CD8-positive, alpha-beta memory T cell (primary cell): ENCODE measurements at regions not wholly inside any gene's neighbourhood (a gene's known extent, or its start where the extent isn't known, plus 50 kb on each side); places are given as distances from the start of the nearest gene placed in this dataset.

ENCODE experiments used
- CTCF ChIA-PET: fragments of 350-600 bp; sonication (Branson Sonifier 250); formaldehyde crosslinking; loops from one replicate; lab custom pipeline; 2021; ENCODE audit warnings: antibody characterized with exemption; lab: Charles Lee
- POLR2A ChIA-PET: fragments of 350-600 bp; sonication (Branson Sonifier 250); formaldehyde crosslinking; loops from one replicate; lab custom pipeline; 2021; ENCODE audit warnings: antibody characterized with exemption; lab: Charles Lee
- DNase-seq, 5 donors: peaks; one replicate each; pipeline versions ENCODE4 v3.0.0 to v3.0.0-alpha.2; 2020 to 2022; ENCODE audit warnings: mixed read lengths in 1 of 5
- H3K27ac ChIP-seq: one replicate; pipeline ENCODE4 v1.7.0; 2013; ENCODE audit warnings: low read depth, mild to moderate bottlenecking, low read length, moderate library complexity
- H3K27me3 ChIP-seq: 2 replicates; pipeline ENCODE4 v1.7.0; 2013; ENCODE audit warnings: low read length, mild to moderate bottlenecking; ENCODE audit not compliant: insufficient read depth, poor library complexity, severe bottlenecking
- H3K36me3 ChIP-seq: 2 replicates; pipeline ENCODE4 v1.7.0; 2013; ENCODE audit warnings: mild to moderate bottlenecking, low read length, moderate library complexity; ENCODE audit not compliant: insufficient read depth
- H3K4me1 ChIP-seq: 2 replicates; pipeline ENCODE4 v1.7.0; 2013; ENCODE audit warnings: mild to moderate bottlenecking, low read length, moderate library complexity; ENCODE audit not compliant: insufficient read depth
- H3K4me3 ChIP-seq: 2 replicates; pipeline ENCODE4 v1.7.0; 2013; ENCODE audit warnings: mild to moderate bottlenecking, low read length
- H3K9me3 ChIP-seq: 2 replicates; pipeline ENCODE4 v1.7.0; 2013; ENCODE audit warnings: mild to moderate bottlenecking, low read length
- H3K27ac Mint-ChIP-seq, 8 donors: one replicate each; pipeline ENCODE4 v1.8.0; 2020 to 2021; ENCODE audit warnings: mixed read lengths in 8 of 8, mild to moderate bottlenecking in 6 of 8, inconsistent platforms in 3 of 8, moderate library complexity in 3 of 8
- H3K27me3 Mint-ChIP-seq, 2 donors: one replicate each; pipeline ENCODE4 v1.8.0; 2020 to 2021; ENCODE audit warnings: mixed read lengths in 2 of 2, mild to moderate bottlenecking in 1 of 2, moderate library complexity in 1 of 2
- H3K36me3 Mint-ChIP-seq, 3 donors: one replicate each; pipeline ENCODE4 v1.8.0; 2020 to 2021; ENCODE audit warnings: mixed read lengths in 3 of 3, inconsistent platforms in 1 of 3, mild to moderate bottlenecking in 1 of 3
- H3K4me1 Mint-ChIP-seq, 3 donors: one replicate each; pipeline ENCODE4 v1.8.0; 2020 to 2021; ENCODE audit warnings: mixed read lengths in 3 of 3, inconsistent platforms in 1 of 3, mild to moderate bottlenecking in 1 of 3
- H3K4me3 Mint-ChIP-seq, 7 donors: one replicate each; pipeline ENCODE4 v1.8.0; 2020 to 2021; ENCODE audit warnings: mixed read lengths in 7 of 7, mild to moderate bottlenecking in 6 of 7, moderate library complexity in 4 of 7, inconsistent platforms in 2 of 7
- H3K9me3 Mint-ChIP-seq, 5 donors: one replicate each; pipeline ENCODE4 v1.8.0; 2020 to 2022; ENCODE audit warnings: mixed read lengths in 5 of 5, mild to moderate bottlenecking in 3 of 5, moderate library complexity in 2 of 5, inconsistent platforms in 1 of 5

DNA sequence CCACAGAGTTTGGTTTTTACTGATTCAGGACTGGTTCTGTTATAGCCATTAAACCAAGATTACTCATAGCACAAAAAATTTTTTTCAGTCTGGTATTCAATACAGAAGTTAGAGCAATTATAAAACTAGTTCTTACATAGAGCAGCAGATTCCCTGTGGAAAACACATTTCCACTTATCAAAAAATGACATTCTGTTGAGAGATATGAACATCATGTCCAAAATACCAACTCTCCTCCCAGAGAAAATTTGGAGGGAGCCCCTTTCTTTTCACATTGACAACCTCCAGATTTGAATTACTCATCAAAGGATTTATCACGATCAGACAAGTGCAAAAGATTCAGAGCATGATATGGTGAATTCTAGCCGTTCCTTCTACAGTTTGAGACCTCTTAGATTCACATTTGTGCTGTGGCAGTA, 126.8 kb upstream of the SERPINE2 start:
- Mint-ChIP-seq H3K4me1 (no peaks in the 10 kb centered on the region), H3K4me3 (no peak overlapping the region), H3K27me3 (peaks cover 13 to 19% of the 10 kb centered on the region in 2 donors), H3K36me3 (no peaks in the 10 kb centered on the region), H3K27ac (no peak overlapping the region), H3K9me3 (peaks cover 0 to 12% (median 0%) of the 10 kb centered on the region in 5 donors)
- no peaks in the 10 kb centered on the region for H3K4me1 ChIP-seq
- no peaks in the 10 kb centered on the region for H3K27me3 ChIP-seq
- H3K36me3 ChIP-seq, result no peaks in the 10 kb centered on the region
- no peaks in the 10 kb centered on the region for H3K9me3 ChIP-seq
- no peak overlapping the region for H3K27ac ChIP-seq
- H3K4me3 ChIP-seq, result no peak overlapping the region
- CTCF ChIA-PET, result no interaction called here
- POLR2A ChIA-PET, result no interaction called here
- DNase-seq, result no peak

DNA sequence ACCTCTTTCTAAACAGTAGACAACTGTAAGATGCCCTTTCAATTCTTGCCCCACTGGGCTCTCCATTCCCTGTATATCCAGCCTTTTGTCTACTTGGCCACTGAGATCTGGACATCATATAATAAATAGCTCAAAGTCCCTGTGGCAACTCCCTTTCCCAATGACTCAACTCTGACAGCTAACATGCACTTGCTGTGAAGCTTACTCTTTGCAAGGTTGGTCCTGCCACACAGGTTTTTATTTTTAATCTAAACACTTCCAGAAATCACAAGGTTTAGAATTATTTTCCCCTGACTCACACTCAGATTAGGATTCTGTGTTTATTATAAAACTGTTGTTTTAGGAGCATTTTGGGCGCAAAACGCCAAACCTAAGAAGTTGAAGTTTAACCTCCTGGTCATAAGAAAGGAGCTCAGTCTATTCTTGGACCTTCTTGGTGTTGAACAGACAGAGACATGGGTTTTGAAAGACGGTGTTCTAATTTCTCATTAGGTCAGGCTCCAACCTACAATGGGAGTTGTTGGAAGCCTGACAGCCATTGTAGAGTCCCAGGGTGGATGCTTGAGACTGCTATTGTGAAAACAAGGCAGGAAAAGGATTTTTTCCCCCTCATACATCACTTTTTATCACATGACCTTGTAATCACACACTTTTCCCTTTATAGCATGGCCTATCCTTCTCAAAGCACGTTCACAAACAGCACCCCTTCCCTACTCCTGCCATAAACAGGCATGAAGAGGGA, 124.7 kb upstream of the SERPINE2 start:
- Histone ChIP-seq H3K4me3 (no peak overlapping the region), H3K27me3 (no peaks in the 10 kb centered on the region), H3K36me3 (no peaks in the 10 kb centered on the region), H3K9me3 (no peaks in the 10 kb centered on the region), H3K4me1 (no peaks in the 10 kb centered on the region), H3K27ac (no peak overlapping the region)
- peaks cover 0 to 8% (median 0%) of the 10 kb centered on the region in 5 donors for H3K9me3 Mint-ChIP-seq
- no peaks in the 10 kb centered on the region for H3K36me3 Mint-ChIP-seq
- ChIA-PET CTCF (no interaction called here), POLR2A (no interaction called here)
- peaks cover 13 to 23% of the 10 kb centered on the region in 2 donors for H3K27me3 Mint-ChIP-seq
- no peaks in the 10 kb centered on the region for H3K4me1 Mint-ChIP-seq
- no peak for DNase-seq
- H3K27ac Mint-ChIP-seq, result no peak overlapping the region
- no peak overlapping the region for H3K4me3 Mint-ChIP-seq

GRCh38 chr2:224162122-224162521, 123.0 kb upstream of the SERPINE2 start:
- Histone ChIP-seq H3K36me3 (no peaks in the 10 kb centered on the region), H3K4me3 (no peak overlapping the region), H3K4me1 (no peaks in the 10 kb centered on the region), H3K27me3 (no peaks in the 10 kb centered on the region), H3K27ac (no peak overlapping the region), H3K9me3 (no peaks in the 10 kb centered on the region)
- POLR2A ChIA-PET, result no interaction called here
- Mint-ChIP-seq H3K9me3 (peaks cover 0 to 4% (median 0%) of the 10 kb centered on the region in 5 donors), H3K4me3 (no peak overlapping the region), H3K36me3 (no peaks in the 10 kb centered on the region), H3K4me1 (no peaks in the 10 kb centered on the region), H3K27me3 (peaks cover 13 to 23% of the 10 kb centered on the region in 2 donors), H3K27ac (no peak overlapping the region)
- no peak for DNase-seq
- CTCF ChIA-PET, result no interaction called here

DNA sequence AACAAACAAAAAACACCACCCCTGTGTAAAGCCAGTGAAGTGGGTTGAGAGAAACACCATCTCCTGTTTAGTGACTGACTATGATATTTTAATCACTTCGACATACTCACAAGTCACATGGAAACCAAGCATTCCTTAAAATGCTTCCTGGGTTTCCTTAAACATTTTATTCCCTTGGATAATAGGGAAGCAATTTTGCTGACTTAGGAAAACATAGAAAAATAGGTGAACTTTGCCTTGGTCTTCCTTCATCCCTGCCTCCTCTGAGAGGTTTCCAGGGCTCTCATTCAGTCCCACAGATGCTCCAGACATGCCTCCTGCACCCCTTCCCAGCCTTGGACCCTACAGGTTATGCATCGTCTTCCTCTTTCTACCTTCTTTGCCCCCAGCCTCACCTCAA, 122.6 kb upstream of the SERPINE2 start:
- Histone ChIP-seq H3K4me1 (no peaks in the 10 kb centered on the region), H3K36me3 (no peaks in the 10 kb centered on the region), H3K4me3 (no peak overlapping the region), H3K27me3 (no peaks in the 10 kb centered on the region), H3K9me3 (no peaks in the 10 kb centered on the region), H3K27ac (no peak overlapping the region)
- POLR2A ChIA-PET, result no interaction called here
- no peak for DNase-seq
- CTCF ChIA-PET, result no interaction called here
- H3K4me1 Mint-ChIP-seq, result no peaks in the 10 kb centered on the region
- no peak overlapping the region for H3K27ac Mint-ChIP-seq
- H3K36me3 Mint-ChIP-seq, result no peaks in the 10 kb centered on the region
- peaks cover 13 to 23% of the 10 kb centered on the region in 2 donors for H3K27me3 Mint-ChIP-seq
- H3K9me3 Mint-ChIP-seq, result peaks cover 0 to 3% (median 0%) of the 10 kb centered on the region in 5 donors
- H3K4me3 Mint-ChIP-seq, result no peak overlapping the region

DNA sequence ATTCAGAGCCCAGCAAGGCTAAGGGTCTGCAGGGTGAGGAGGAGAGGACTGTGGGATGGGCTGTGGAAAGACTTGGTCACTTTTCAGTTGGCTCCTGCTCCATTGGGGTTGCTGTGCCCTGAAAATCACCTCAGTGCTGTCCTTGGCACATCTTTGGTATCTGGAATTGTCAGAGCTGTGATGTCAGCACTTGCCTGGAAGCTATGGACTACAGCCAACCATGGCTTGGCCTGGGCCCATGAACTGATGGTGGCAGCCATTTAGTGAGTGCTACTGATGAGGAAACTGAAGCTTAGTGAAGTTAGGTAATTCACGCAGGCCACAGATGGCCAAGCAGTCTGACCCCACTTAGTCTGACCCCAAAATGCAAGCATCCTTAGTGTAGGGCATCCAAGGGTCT, 121.8 kb upstream of the SERPINE2 start:
- no peaks in the 10 kb centered on the region for H3K27me3 ChIP-seq
- H3K27ac Mint-ChIP-seq, result no peak overlapping the region
- no peaks in the 10 kb centered on the region for H3K36me3 Mint-ChIP-seq
- H3K4me3 ChIP-seq, result no peak overlapping the region
- peaks cover 0 to 3% (median 0%) of the 10 kb centered on the region in 5 donors for H3K9me3 Mint-ChIP-seq
- H3K4me1 ChIP-seq, result no peaks in the 10 kb centered on the region
- no peaks in the 10 kb centered on the region for H3K4me1 Mint-ChIP-seq
- H3K27me3 Mint-ChIP-seq, result peaks cover 13 to 23% of the 10 kb centered on the region in 2 donors
- H3K4me3 Mint-ChIP-seq, result no peak overlapping the region
- ChIA-PET CTCF (no interaction called here), POLR2A (no interaction called here)
- no peak overlapping the region for H3K27ac ChIP-seq
- no peaks in the 10 kb centered on the region for H3K9me3 ChIP-seq
- no peaks in the 10 kb centered on the region for H3K36me3 ChIP-seq
- no peak for DNase-seq

DNA sequence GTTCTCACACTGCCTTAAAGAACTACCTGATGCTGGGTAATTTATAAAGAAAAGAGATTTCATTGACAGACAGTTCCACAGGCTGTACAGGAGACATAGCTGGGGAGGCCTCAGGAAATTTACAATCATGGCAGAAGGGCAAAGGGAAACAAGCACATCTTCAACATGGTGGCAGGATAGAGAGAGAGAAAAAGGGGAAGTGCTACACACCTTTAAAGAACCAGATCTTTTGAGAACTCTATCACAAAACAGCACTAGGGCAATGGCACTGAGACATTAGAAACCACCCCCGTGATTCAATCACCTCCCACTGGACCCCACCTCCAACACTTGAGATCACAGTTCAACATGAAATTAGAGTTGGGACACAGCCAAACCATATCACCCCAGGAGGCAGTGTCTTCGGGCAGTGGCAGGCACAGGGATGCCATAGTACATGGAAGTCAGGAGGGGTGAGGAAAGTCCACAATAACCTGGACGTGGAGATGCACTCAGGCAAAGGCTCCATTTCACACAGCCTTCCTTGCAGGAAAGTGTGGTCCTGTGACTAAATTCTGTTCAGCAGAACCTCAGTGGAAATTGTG, 120.4 kb upstream of the SERPINE2 start:
- POLR2A ChIA-PET, result no interaction called here
- no peak for DNase-seq
- Mint-ChIP-seq H3K4me1 (no peaks in the 10 kb centered on the region), H3K36me3 (no peaks in the 10 kb centered on the region), H3K4me3 (no peak overlapping the region), H3K9me3 (no peaks in the 10 kb centered on the region), H3K27ac (no peak overlapping the region), H3K27me3 (peaks cover 12 to 13% of the 10 kb centered on the region in 2 donors)
- no peak overlapping the region for H3K4me3 ChIP-seq
- no peak overlapping the region for H3K27ac ChIP-seq
- no peaks in the 10 kb centered on the region for H3K4me1 ChIP-seq
- H3K27me3 ChIP-seq, result no peaks in the 10 kb centered on the region
- no peaks in the 10 kb centered on the region for H3K36me3 ChIP-seq
- H3K9me3 ChIP-seq, result no peaks in the 10 kb centered on the region
- CTCF ChIA-PET, result no interaction called here

DNA sequence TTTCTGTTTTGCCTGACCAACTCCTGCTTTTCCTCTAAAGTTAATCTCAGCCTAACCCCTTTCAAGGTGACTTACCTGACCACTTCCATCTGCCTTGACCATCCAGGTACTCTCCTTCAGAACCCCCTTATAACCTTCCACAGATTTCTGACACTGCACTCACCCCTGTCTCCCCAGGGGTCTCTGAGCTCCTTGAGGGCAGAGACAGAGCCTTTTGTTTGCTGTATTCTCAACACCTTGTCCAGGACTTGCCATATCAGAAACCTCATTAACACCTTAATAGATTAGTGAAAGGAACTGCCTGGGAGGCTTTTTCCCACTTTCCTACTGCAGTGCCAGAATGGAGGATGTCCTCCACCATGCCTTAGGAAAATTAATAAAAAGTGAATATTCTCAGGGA, 119.7 kb upstream of the SERPINE2 start:
- Mint-ChIP-seq H3K27ac (no peak overlapping the region), H3K4me1 (no peaks in the 10 kb centered on the region), H3K36me3 (no peaks in the 10 kb centered on the region), H3K4me3 (no peak overlapping the region), H3K27me3 (peaks cover 8 to 9% of the 10 kb centered on the region in 2 donors), H3K9me3 (no peaks in the 10 kb centered on the region)
- Histone ChIP-seq H3K27ac (no peak overlapping the region), H3K36me3 (no peaks in the 10 kb centered on the region), H3K4me1 (no peaks in the 10 kb centered on the region), H3K9me3 (no peaks in the 10 kb centered on the region), H3K27me3 (no peaks in the 10 kb centered on the region), H3K4me3 (no peak overlapping the region)
- no peak for DNase-seq
- ChIA-PET CTCF (no interaction called here), POLR2A (no interaction called here)

DNA sequence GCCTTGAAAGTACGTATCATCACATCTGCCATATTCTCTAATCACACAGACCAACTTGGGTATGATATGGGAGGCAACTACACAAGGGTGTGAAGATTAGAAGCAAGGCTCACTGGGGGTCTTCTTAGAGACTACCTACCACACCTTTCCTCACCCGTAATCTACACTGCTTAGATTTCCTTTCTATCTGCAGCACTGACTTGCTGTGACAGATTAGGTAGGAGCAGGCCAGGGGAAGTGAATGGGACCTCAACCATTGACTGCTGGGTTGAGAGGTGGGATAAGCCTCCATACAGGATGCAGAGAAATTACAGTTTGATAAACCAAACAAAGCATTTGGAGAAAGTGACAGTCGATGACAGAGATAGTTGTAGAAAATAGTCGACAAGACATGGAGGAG, 119.0 kb upstream of the SERPINE2 start:
- H3K4me3 Mint-ChIP-seq, result no peak overlapping the region
- CTCF ChIA-PET, result no interaction called here

More for the DNA sequence above, 119.0 kb upstream of the SERPINE2 start:
- Mint-ChIP-seq H3K4me1 (no peaks in the 10 kb centered on the region), H3K36me3 (no peaks in the 10 kb centered on the region), H3K9me3 (no peaks in the 10 kb centered on the region), H3K27me3 (peaks cover 4 to 7% of the 10 kb centered on the region in 2 donors), H3K27ac (no peak overlapping the region)
- no peak overlapping the region for H3K27ac ChIP-seq
- H3K36me3 ChIP-seq, result no peaks in the 10 kb centered on the region
- POLR2A ChIA-PET, result no interaction called here
- H3K4me1 ChIP-seq, result no peaks in the 10 kb centered on the region
- DNase-seq, result no peak
- no peaks in the 10 kb centered on the region for H3K27me3 ChIP-seq
- H3K9me3 ChIP-seq, result no peaks in the 10 kb centered on the region
- no peak overlapping the region for H3K4me3 ChIP-seq
